H9 (cell line): ENCODE measurements at regions not wholly inside any gene's neighbourhood (a gene's known extent, or its start where the extent isn't known, plus 50 kb on each side); places are given as distances from the start of the nearest gene placed in this dataset.

Experiments
- DNase-seq: peaks from one replicate; pipeline ENCODE4 v3.0.0-alpha.2; 2017
- H2AFZ ChIP-seq: one replicate; pipeline ENCODE4 v1.6.1; 2013; ENCODE audit warnings: mild to moderate bottlenecking, low read length, control low read depth, moderate library complexity
- H2AK5ac ChIP-seq: 2 replicates; pipeline ENCODE4 v1.6.1; 2013; ENCODE audit warnings: low read length, control low read depth, mixed read lengths; ENCODE audit not compliant: insufficient read length
- H2BK120ac ChIP-seq: one replicate; pipeline ENCODE4 v1.6.1; 2013; ENCODE audit warnings: low read depth, mild to moderate bottlenecking, low read length, control low read depth, inconsistent platforms; ENCODE audit not compliant: poor library complexity, severe bottlenecking
- H2BK12ac ChIP-seq: 2 replicates; pipeline ENCODE4 v1.6.1; 2013; ENCODE audit warnings: low read length, control low read depth, mixed read lengths, low read depth; ENCODE audit not compliant: insufficient read length
- H2BK15ac ChIP-seq: 2 replicates; pipeline ENCODE4 v1.6.1; 2013; ENCODE audit warnings: low read depth, low read length, control low read depth
- H2BK20ac ChIP-seq: one replicate; pipeline ENCODE4 v1.6.1; 2013; ENCODE audit warnings: low read depth, mild to moderate bottlenecking, low read length, control low read depth, inconsistent platforms; ENCODE audit not compliant: poor library complexity, severe bottlenecking
- H2BK5ac ChIP-seq: 2 replicates; pipeline ENCODE4 v1.6.1; 2013; ENCODE audit warnings: low read length, control low read depth, mixed read lengths; ENCODE audit not compliant: insufficient read length
- H3K14ac ChIP-seq: 2 replicates; pipeline ENCODE4 v1.6.1; 2013; ENCODE audit warnings: low read length, control low read depth; ENCODE audit not compliant: insufficient read depth
- H3K18ac ChIP-seq: 2 replicates; pipeline ENCODE4 v1.6.1; 2013; ENCODE audit warnings: low read depth, mild to moderate bottlenecking, mixed read lengths, low read length, control low read depth; ENCODE audit not compliant: insufficient read length
- H3K23ac ChIP-seq: 2 replicates; pipeline ENCODE4 v1.6.1; 2013; ENCODE audit warnings: low read length, control low read depth, mixed read lengths, low read depth; ENCODE audit not compliant: insufficient read length
- H3K23me2 ChIP-seq: 2 replicates; pipeline ENCODE4 v1.6.1; 2013; ENCODE audit warnings: low read depth, mild to moderate bottlenecking, mixed read lengths, low read length, control low read depth; ENCODE audit not compliant: insufficient read length, poor library complexity, severe bottlenecking
- H3K27ac ChIP-seq: 2 replicates; pipeline ENCODE4 v1.5.1; 2013; ENCODE audit warnings: low read length, control low read depth, mixed read lengths, low read depth; ENCODE audit not compliant: insufficient read length
- H3K27me3 ChIP-seq: 2 replicates; pipeline ENCODE4 v1.6.1; 2013; ENCODE audit warnings: low read length, control low read depth, inconsistent platforms; ENCODE audit not compliant: insufficient read depth
- H3K4ac ChIP-seq: 2 replicates; pipeline ENCODE4 v1.6.1; 2013; ENCODE audit warnings: low read depth, mild to moderate bottlenecking, control low read depth, inconsistent platforms, low read length, moderate library complexity
- H3K4me1 ChIP-seq: 2 replicates; pipeline ENCODE4 v1.6.1; 2013; ENCODE audit warnings: low read length, control low read depth, inconsistent platforms; ENCODE audit not compliant: insufficient read depth
- H3K4me2 ChIP-seq: 2 replicates; pipeline ENCODE4 v1.6.1; 2013; ENCODE audit warnings: low read length, control low read depth, mixed read lengths; ENCODE audit not compliant: insufficient read length, insufficient read depth
- H3K56ac ChIP-seq: 2 replicates; pipeline ENCODE4 v1.6.1; 2013; ENCODE audit warnings: low read depth, mild to moderate bottlenecking, mixed read lengths, low read length, control low read depth; ENCODE audit not compliant: insufficient read length
- H3K79me1 ChIP-seq: 2 replicates; pipeline ENCODE4 v1.6.1; 2013; ENCODE audit warnings: low read depth, mild to moderate bottlenecking, moderate library complexity, low read length, control low read depth, inconsistent platforms; ENCODE audit not compliant: insufficient read depth, poor library complexity, severe bottlenecking
- H3K79me2 ChIP-seq: 2 replicates; pipeline ENCODE4 v1.6.1; 2013; ENCODE audit warnings: low read length, control low read depth, inconsistent platforms; ENCODE audit not compliant: insufficient read depth
- H3K9ac ChIP-seq: 2 replicates; pipeline ENCODE4 v1.6.1; 2013; ENCODE audit warnings: low read length, control low read depth, mixed read lengths; ENCODE audit not compliant: insufficient read length; ENCODE audit errors: extremely low read depth
- H3K9me3 ChIP-seq: one replicate; pipeline ENCODE4 v1.6.1; 2013; ENCODE audit warnings: low read depth, low read length, inconsistent platforms; ENCODE audit not compliant: control insufficient read depth
- H3T11ph ChIP-seq: one replicate; pipeline ENCODE4 v1.6.1; 2013; ENCODE audit warnings: mild to moderate bottlenecking, low read length, control low read depth, inconsistent platforms
- H4K20me1 ChIP-seq: one replicate; pipeline ENCODE4 v1.6.1; 2013; ENCODE audit not compliant: control insufficient read depth, insufficient read length, insufficient read depth
- H4K5ac ChIP-seq: 2 replicates; pipeline ENCODE4 v1.6.1; 2013; ENCODE audit warnings: low read depth, mild to moderate bottlenecking, mixed read lengths, low read length, control low read depth; ENCODE audit not compliant: insufficient read length
- H4K8ac ChIP-seq: replicated peaks from 2 replicates; pipeline ENCODE4 v1.6.1; 2013; ENCODE audit warnings: low read length, control low read depth, mixed read lengths, low read depth; ENCODE audit not compliant: insufficient read length
- H4K91ac ChIP-seq: 2 replicates; pipeline ENCODE4 v1.6.1; 2013; ENCODE audit warnings: low read depth, mild to moderate bottlenecking, moderate library complexity, mixed read lengths, low read length, control low read depth; ENCODE audit not compliant: insufficient read length
- H3K27ac Mint-ChIP-seq, 3 experiments: 2 replicates in 2 of 3; 3 replicates in 1 of 3; pipeline ENCODE4 v1.8.0; 2020 to 2021; ENCODE audit warnings: mixed read lengths in 3 of 3, mild to moderate bottlenecking in 1 of 3, moderate library complexity in 1 of 3
- H3K27me3 Mint-ChIP-seq: 2 replicates; pipeline ENCODE4 v1.8.0; 2021; ENCODE audit warnings: low read depth, mild to moderate bottlenecking, moderate library complexity, mixed read lengths
- H3K36me3 Mint-ChIP-seq, 3 experiments: 2 replicates in 2 of 3; 3 replicates in 1 of 3; pipeline ENCODE4 v1.8.0; 2020 to 2021; ENCODE audit warnings: low read depth in 3 of 3, mixed read lengths in 3 of 3; ENCODE audit not compliant: insufficient read depth in 1 of 3
- H3K4me1 Mint-ChIP-seq, 2 experiments: 2 replicates each; pipeline ENCODE4 v1.8.0; 2020; ENCODE audit warnings: mixed read lengths in 2 of 2
- H3K4me3 Mint-ChIP-seq, 2 experiments: 2 replicates in 1 of 2; 3 replicates in 1 of 2; pipeline ENCODE4 v1.8.0; 2020 to 2021; ENCODE audit warnings: mild to moderate bottlenecking in 2 of 2, mixed read lengths in 2 of 2, moderate library complexity in 1 of 2
- H3K9me3 Mint-ChIP-seq, 2 experiments: 2 replicates in 1 of 2; 3 replicates in 1 of 2; pipeline ENCODE4 v1.8.0; 2020; ENCODE audit warnings: mild to moderate bottlenecking in 2 of 2, mixed read lengths in 2 of 2, moderate library complexity in 1 of 2
- CTCF ChIP-seq: fragments of 200-600 bp; sonication (generic); conservative IDR thresholded peaks from 3 replicates; pipeline ENCODE4 v1.8.0; 2021; ENCODE audit warnings: antibody characterized with exemption, mild to moderate bottlenecking
- WGBS: extraction: QIAGEN DNeasy Blood & Tissue Kit; methylation state at CpG from one replicate; pipeline ENCODE4 v1.1.7; 2013; ENCODE audit warnings: missing lambda C conversion rate, low lambda C conversion rate, mixed read lengths; ENCODE audit not compliant: insufficient read length; ENCODE audit errors: extremely low coverage; 5-methylcytosine and 5-hydroxymethylcytosine counted together

- H4K8ac ChIP-seq = no peak overlapping the region
- no peak overlapping the region for H3K27ac ChIP-seq
- no peak overlapping the region for H3T11ph ChIP-seq
- no peaks in the 10 kb centered on the region for H3K9me3 ChIP-seq
- H2BK5ac ChIP-seq = no peak overlapping the region
- no peak overlapping the region for H4K91ac ChIP-seq
- H2BK120ac ChIP-seq = no peak overlapping the region
- no peak overlapping the region for H3K27ac Mint-ChIP-seq
- no peaks in the 10 kb centered on the region for H3K79me1 ChIP-seq
- no peaks in the 10 kb centered on the region for H3K27me3 ChIP-seq
- H3K4ac ChIP-seq = no peak overlapping the region
- H3K56ac ChIP-seq = no peak overlapping the region
- no peaks in the 10 kb centered on the region for H3K79me2 ChIP-seq
- peaks cover 0 to 3% (median 0%) of the 10 kb centered on the region in 3 experiments; a peak in 2 of 7 replicates for H3K36me3 Mint-ChIP-seq
- no peaks in the 10 kb centered on the region for H4K20me1 ChIP-seq
- no peak overlapping the region for H3K9ac ChIP-seq
- no peak for TF ChIP-seq CTCF
- H2BK12ac ChIP-seq = no peak overlapping the region
- no peak overlapping the region for H2BK20ac ChIP-seq
- peaks cover 10% of the 10 kb centered on the region for H3K4me1 ChIP-seq
- H3K4me1 Mint-ChIP-seq = peaks cover 16 to 18% of the 10 kb centered on the region in 2 experiments
- H3K18ac ChIP-seq = no peak overlapping the region
- H3K4me3 Mint-ChIP-seq = no peak overlapping the region
- no peak overlapping the region for H2AFZ ChIP-seq
- no peak overlapping the region for H3K23ac ChIP-seq
- H3K4me2 ChIP-seq = no peak overlapping the region
- H3K23me2 ChIP-seq = no peaks in the 10 kb centered on the region
- no peak overlapping the region for H3K14ac ChIP-seq
- H3K27me3 Mint-ChIP-seq = no peaks in the 10 kb centered on the region
- no peak overlapping the region for H2BK15ac ChIP-seq
- WGBS = no CpG with 5 or more reads among the region's 4 CpGs
- H3K9me3 Mint-ChIP-seq = peaks cover 42 to 49% of the 10 kb centered on the region in 2 experiments
- H2AK5ac ChIP-seq = no peak overlapping the region
- H4K5ac ChIP-seq = no peak overlapping the region
- no peak for DNase-seq
Measured at GRCh38 chrX:13194291-13195103, 125.4 kb downstream of the ATXN3L start.
